Prostate gland (tissue), 2 donors: ENCODE measurements at regions not wholly inside any gene's neighbourhood (a gene's known extent, or its start where the extent isn't known, plus 50 kb on each side); places are given as distances from the start of the nearest gene placed in this dataset.

Source experiments
- CTCF ChIP-seq, 4 experiments: fragments of 200-600 bp in 2 of 4; fragments of 450-650 bp in 2 of 4; sonication (generic) in 2 of 4; IDR thresholded peaks; 1 replicate in 3 of 4; 2 replicates in 1 of 4; pipeline ENCODE4 v1.5.1; 2016 to 2019; ENCODE audit warnings: antibody characterized with exemption in 4 of 4, mild to moderate bottlenecking in 2 of 4, moderate library complexity in 2 of 4
- POLR2A ChIP-seq: fragments of 450-650 bp; IDR thresholded peaks from one replicate; pipeline ENCODE4 v1.6.1; 2016; ENCODE audit warnings: antibody characterized with exemption, mild to moderate bottlenecking
- POLR2AphosphoS5 ChIP-seq: sonication (generic); formaldehyde crosslinking; IDR thresholded peaks from one replicate; pipeline ENCODE4 v1.6.1; 2017; ENCODE audit warnings: antibody characterized with exemption

- no peak for TF ChIP-seq CTCF (IDR thresholded peaks at IDR 0.05)
- no peak for TF ChIP-seq POLR2A
- TF ChIP-seq POLR2AphosphoS5 = no peak
These were observed 129.8 kb upstream of the ZNF366 start for GRCh38 chr5:72637058-72637457.
